Skeletal muscle cell (primary cell): ENCODE measurements at regions not wholly inside any gene's neighbourhood (a gene's known extent, or its start where the extent isn't known, plus 50 kb on each side); places are given as distances from the start of the nearest gene placed in this dataset.
"Not testable (repeated sequence)": the region's sequence is repeated elsewhere in the genome, so short reads cannot be mapped to it uniquely, and the experiment has no call there.

Source experiments
- DNase-seq: peaks from one replicate; pipeline ENCODE4 v3.0.0-alpha.2; 2010; ENCODE audit warnings: low read depth
- H3K4me3 ChIP-seq: 2 replicates; pipeline ENCODE4 v1.5.1; 2011; ENCODE audit warnings: low read depth, mild to moderate bottlenecking, control low read depth, low read length, moderate library complexity

DNA sequence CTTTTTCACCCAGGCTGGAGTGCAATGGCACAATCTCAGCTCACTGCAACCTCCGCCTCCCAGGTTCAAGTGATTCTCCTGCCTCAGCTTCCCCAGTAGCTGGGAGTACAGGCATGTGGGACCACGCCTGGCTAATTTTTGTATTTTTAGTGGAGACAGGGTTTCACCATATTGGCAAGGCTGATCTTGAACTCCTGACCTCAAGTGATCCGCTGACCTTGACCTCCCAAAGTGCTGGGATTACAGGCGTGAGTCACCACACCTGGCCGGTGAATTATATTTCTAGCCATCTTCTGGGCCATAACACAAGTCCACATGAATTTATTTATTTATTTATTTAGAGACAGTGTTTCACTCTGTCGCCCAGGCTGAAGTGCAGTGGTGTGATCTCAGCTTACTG is 105.0 kb upstream of the XPO1 start:
- not testable (repeated sequence) for DNase-seq, H3K4me3 ChIP-seq

DNA sequence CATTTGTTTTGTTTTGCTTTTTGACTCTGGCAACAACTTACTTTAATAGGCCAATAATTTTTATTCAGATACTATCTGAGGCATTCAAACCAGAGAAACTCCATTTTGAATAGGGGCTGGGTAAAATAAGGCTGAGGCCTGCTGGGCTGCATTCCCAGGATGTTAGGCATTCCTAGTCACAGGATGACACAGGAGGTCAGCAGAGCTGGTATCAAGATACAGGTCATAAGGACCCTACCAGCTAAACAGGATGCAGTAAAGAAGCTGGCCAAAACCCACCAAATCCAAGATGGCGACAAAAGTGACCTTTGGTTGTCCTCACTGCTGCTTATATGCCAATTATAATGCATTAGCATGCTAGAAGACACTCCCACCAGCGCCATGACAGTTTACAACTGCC is 102.2 kb upstream of the XPO1 start:
- H3K4me3 ChIP-seq = no peak overlapping the region
- no peak for DNase-seq

DNA sequence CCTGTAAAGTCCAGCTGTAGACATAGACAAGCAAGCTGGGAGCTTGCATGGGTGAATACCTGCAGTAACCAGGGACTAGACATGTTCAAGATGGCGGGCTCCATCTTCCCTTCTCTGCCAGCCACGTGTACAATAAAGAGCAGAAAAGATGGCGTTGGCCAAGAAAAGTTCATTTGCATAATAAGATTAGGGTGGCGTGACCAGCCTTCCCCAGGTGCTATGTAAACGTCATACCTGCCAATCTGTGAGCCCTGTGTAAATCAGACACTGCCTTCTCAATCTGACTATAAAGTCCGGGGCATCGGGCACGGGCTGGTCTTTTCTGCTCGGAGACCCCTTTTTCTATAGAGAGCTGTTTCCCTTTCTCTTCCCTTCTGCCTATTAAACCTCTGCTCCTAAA is 101.6 kb upstream of the XPO1 start:
- no peak for DNase-seq
- H3K4me3 ChIP-seq = no peak overlapping the region

DNA sequence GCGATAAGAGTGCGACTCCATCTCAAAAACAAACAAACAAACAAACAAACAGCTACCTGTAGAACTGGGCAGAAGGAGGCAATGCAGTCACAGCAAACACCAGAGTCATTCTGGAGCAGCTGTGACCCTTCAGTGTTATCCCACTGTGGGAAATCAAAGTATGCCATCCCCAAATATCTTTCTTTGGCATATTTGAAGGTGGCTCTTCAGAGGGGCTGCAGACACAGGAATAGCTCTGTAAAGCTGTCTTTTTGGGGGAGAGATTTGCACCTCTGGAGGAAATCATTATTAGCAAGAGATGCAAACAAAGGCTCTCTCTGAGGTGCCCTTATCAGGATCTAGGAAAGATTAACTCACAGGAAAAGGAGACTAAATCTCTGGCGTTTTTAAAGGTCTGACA is 98.5 kb upstream of the XPO1 start:
- no peak for DNase-seq
- no peak overlapping the region for H3K4me3 ChIP-seq

DNA sequence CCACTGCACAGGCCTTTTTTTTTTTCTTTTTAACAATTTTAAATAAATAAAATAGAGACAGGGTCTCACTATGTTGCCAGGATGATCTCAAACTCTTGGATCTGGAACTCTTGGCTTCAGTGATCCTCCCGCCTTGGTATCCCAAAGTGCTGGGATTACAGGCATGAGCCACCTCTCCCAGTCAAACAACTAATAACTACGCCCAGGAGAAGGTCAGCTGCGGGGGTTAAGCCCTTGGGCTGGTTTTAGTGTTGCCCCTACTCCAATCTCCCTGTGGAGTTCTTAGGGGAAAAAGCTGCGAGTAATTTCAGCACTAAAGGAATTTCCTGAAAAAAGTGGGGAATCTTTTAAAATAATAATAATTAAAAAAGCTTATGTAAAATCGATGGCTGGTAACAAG is 96.4 kb upstream of the XPO1 start:
- DNase-seq = no peak
- no peak overlapping the region for H3K4me3 ChIP-seq

DNA sequence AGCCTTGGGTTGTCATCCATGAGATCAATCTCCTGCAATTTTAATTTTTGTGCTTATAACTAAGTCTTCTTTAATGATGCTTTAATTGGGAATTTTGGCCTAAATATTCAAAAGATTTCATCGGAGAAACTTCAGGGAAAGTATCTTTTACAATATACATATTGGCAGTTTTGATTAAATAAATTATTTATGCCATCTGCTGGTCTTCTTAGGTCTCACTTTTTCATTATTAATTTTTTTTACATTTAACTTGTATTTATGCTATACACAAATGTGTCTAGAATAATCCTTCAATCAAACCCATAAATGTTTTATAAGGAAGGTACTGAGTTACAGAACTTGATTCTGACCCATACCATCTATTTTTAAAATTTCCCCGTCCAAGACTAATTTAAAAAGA is 95.1 kb upstream of the XPO1 start:
- no peak for DNase-seq
- H3K4me3 ChIP-seq = no peak overlapping the region

DNA sequence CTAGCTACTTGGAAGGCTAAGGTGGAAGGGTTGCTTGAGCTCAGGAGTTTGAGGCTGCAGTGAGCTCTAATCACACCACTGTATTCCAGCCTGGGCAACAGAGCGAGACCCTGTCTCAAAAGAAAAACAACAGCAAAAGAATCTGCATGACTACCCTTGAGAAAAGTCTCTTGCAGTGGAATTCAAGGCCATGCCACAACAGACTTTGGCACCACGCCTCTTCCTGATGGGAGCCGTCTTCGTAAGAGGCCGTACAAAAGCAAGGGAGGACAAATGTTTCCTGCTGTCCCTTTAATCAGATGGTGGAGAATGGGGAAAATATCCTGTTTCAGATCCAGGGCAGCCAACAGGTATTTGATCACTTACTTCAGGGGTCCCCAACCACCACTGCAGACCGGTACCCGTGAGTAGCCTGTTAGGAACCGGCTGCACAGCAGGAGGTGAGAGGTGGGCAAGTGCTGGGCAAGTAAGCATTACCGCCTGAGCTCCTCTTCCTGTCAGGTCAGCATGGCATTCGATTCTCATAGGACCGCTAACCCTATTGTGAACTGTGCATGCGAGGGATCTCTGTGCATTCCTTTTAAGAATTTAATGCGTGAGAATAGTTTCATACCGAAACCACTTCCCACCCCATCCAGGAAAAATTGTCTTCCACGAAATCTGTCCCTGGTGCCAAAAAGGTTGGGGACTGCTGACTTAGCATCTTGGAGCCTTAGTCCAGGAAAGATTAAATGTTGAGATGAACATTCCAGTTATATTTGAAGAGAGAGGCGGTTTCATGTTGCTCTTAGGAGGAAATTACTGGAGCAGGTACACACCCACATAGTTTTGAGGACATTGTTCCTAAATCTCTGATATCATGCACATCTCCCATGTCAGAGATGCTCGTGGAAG is 94.4 kb upstream of the XPO1 start:
- H3K4me3 ChIP-seq = no peak overlapping the region
- no peak for DNase-seq

DNA sequence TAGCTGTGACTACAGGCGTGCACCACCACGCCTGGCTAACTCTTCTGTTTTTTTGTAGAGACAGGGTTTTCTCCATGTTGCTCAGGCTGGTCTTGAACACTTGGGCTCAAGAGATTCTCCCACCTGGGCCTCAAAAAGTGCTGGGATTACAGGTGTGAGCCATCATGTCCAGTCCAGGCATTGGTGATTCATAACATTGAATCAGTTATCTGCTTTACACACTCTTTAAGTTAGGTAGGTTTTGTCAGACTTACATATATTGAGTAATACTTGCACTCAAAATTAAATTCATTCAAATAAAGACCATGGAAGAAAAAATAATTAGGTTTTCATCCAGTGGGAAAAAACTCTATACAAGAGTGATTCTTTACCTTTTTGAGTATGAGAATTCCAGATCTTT is 93.2 kb upstream of the XPO1 start:
- H3K4me3 ChIP-seq = no peak overlapping the region

DNA sequence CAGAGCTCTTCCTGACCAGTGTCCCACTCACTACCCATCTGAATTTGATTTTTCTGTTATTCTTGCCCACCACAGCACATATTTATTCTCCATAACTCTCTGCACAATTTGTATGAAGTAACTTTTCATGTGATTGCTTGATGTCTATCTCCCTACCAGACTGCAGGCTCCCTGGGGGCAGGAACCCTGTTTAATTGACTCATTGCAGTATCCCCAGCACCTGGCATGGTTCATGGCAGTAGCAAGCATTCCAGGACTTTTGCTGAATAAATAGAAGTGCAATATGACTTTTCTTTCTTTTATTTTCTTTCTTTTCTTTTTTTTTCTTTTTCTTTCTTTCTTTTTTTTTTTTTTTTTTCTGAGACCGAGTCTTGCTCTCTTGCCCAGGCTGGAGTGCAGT is 88.7 kb upstream of the XPO1 start:
- DNase-seq = no peak
- H3K4me3 ChIP-seq = no peak overlapping the region

More for the DNA sequence above, 93.2 kb upstream of the XPO1 start:
- DNase-seq = no peak

DNA sequence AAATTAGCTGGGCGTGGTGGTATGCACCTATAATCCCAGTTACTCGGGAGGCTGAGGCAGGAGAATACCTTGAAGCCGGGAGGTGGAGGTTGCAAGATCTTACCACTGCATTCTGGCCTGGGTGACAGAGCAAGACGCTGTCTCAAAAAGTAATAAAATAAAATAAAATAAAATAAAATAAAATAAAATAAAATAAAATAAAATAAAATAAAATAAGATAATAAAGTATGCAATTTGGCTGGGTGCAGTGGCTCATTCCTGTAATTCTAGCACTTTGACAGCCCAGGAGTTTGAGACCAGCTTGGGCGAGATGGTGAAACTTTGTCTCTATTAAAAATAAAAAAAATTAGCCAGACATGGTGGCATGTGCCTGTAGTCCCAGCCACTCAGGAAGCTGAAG is 85.6 kb upstream of the XPO1 start:
- no peak overlapping the region for H3K4me3 ChIP-seq
- DNase-seq = no peak

DNA sequence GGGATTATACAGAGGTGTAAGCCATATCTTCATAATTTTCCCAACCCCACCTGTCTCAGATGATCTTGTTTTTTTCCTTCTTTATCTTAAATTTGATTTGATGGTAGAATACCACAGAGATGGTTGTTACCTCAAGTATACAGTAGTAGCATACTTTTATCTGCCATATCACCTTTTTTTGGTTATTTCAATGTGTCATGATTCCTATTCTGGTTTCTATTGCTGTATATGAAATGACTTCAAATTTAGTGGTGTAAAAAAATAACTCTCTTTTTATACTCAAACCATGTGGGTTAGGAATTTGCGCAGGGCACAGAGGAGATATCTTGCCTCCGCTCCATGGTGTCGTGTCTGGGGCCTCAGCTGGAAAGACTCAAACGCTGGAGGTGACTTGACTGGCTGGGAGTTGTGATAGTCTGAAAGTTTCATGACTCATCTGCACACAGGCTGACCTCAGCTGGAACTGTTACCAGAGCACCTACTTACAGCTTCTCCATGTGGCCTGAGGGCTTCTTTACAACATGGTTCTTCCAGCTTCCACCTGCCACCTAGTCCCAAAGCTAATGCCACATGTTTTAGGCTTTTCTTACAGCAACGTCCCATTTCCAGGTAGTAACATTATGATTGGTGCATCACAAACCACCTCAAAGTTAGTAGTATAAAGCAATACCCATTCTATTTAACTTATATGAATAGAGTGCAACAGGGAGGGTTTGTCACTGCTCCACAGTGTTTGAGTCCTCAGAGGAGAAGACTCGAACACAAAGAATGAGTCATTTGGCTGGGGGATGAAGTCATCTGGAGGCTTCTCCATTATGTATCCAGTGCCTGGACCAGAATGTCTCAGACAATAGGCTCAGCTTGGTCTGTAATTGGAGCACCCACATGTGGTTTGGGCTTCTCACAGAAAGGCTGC is 82.3 kb upstream of the XPO1 start:
- H3K4me3 ChIP-seq = no peak overlapping the region
- peak; percentile 44 for DNase-seq

DNA sequence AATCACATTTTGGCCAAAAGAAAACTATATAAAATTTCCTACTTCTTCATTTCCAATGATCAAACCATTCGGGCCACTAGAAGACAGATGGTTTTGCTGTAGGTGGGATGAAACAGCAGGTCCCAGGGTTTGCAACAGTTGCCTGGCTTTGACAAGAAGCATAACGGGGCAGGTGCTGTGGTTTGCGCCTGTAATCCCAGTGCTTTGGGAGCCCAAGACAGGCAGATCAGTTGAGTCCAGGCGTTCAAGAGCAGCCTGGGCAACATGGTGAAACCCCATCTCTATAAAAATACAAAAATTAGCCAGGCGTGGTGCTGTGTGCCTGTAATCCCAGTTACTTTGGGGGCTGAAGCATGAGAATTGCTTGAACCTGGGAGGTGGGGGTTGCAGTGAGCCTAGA is 81.4 kb upstream of the XPO1 start:
- H3K4me3 ChIP-seq = no peak overlapping the region
- peak; percentile 3 for DNase-seq

DNA sequence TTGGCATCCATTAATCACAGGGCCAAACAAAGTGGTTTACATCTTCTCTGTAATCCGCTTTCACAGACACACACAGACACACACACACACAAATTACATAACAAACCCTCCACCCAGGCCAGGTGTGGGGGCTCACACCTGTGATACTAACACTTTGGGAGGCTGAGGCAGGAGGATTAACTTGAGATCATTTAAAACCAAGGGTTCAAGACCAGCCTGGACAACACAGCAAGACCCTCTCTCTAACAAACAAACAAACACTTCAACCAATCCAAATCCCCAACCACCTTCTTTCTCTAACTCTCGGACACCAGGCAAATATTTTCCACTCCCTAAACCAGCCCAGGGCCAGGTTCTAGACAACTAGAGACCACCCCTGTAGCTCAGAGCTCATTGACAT is 79.5 kb upstream of the XPO1 start:
- no peak for DNase-seq
- H3K4me3 ChIP-seq = no peak overlapping the region

DNA sequence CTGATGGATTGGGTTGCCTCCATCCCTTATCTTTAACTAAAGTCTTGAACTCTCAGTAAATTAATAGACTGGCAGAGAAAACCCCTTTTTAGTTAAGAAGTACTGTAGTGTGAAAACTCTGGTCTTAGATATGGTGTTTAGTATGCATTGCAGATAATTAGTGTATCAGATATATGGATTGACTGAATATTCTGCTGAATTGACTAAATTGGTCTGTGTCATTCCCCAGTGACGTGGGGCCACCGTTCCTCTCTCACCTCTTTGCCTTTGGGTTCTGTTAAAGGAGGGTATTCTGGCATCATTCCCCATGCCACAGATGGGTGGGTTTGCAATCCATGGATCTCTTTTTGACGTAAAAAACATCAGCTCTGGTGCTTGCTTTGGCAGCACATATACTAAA is 67.1 kb upstream of the XPO1 start:
- no peak overlapping the region for H3K4me3 ChIP-seq
- DNase-seq = no peak

DNA sequence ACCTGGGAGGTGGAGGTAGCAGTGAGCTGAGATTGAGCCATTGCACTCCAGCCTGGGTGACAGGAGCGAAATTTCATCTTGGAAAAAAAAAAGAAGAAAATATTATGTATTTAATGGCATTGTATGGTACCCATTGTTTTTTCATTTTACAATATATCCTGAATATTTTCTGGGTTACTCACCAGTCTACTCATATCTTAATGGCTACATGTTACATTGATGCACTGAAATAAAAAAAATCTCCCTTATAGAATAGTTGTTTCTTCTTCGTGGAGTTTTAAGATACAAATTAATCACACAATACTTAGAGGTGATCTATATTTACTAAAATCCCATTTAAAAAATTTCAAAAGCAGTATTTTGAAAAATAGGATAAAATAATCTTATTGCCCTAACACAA is 66.3 kb upstream of the XPO1 start:
- no peak for DNase-seq
- H3K4me3 ChIP-seq = no peak overlapping the region

DNA sequence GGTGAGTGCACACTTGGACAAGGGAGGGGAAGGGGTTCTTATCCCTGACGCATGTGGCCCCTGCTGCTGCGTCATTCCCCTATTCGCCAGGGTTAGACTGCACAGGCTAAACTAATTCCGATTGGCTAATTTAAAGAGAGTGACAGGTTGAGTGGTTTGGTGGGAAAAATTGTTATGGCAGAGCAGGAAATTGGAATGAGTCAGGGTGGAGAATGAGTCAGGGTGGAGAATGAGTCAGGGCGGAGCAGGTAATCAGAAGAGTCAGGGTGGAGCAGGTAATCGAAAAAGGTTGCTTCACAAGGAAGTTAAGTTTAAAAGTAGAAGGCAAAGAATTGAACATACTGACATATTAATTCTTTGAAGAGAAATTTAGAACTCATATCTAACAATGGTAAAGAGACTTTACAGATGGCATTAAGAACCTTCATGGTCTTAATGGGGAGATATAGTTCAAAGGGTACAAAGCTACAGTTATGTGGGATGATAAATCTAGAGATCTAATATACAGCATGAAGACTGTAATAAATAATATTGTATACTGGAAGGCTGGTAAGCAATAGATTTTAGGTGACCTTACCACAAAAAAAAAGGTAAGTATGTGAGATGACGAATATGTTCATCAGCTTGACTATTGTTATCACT is 60.5 kb upstream of the XPO1 start:
- H3K4me3 ChIP-seq, DNase-seq: not testable (repeated sequence)

DNA sequence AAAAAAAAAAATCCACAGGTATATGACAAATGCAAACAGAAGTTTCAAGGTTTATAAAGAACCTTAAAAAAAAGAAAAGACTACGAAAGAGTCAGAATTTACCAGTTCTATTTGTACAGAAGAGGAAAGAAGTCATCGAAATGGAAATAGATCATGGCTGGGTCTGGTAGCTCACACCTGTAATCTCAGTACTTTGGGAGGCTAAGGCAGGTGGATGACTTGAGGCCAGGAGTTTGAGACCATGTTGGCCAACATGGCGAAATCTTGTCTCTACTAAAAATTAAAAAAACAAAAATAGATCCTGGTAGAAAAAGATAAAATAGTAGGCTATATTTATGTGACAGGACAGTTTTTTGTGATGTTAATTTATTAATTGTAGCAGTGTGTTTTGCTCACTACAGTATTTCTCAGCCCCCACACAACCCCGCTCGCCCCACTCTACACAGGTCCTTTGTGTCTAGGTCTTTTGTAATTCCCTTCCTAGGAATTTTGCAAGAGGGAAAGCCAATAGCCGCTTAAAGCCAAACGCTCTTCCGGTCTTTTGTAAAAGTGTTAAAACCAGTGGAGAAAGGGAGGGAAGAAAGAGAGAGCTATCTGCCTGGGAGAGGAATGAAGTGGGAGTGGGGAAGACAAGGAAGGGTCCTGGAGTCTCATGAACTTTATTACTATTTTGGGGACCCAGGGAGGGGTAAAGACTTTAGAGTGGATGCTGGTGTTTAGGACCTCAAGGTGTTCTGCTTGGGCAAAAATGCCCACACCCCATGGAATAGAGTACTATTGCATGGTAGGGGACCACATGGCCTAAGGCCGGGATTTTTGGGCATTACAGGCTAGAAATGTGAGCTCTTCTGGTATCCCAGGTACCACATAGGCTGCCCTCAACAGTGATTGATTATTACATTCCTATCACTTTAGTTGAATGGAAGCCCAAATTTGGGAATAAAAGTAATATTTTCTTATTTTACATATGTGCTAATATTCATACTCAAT is 59.4 kb upstream of the XPO1 start:
- DNase-seq = no peak
- no peak overlapping the region for H3K4me3 ChIP-seq

DNA sequence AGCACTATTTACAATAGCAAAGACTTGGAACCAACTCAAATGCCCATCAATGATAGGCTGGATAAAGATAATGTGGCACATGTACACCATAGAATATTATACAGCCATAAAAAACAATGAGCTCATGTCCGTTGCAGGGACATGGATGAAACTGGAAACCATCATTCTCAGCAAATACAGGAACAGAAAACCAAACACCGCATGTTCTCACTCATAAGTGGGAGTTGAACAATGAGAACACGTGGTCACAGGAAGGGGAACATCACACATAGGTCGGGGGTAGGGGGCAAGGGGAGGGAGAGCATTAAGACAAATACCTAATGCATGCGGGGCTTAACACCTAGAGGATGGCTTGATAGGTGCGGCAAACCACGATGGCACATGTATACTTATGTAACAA is 56.0 kb upstream of the XPO1 start:
- not testable (repeated sequence) for H3K4me3 ChIP-seq, DNase-seq

DNA sequence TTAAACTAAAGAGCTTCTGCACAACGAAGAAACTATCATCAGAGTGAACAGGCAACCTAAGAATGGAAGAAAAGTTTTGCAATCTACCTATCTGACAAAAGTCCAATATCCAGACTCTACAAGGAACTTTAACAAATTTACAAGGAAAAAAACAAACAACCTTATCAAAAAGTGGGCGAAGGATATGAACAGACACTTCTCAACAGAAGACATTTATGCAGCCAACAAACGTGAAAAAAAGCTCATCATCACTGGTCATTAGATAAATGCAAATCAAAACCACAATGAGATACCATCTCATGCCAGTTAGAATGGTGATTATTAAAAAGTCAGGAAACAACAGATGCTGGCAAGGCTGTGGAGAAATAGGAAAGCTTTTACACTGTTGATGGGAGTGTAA is 55.5 kb upstream of the XPO1 start:
- DNase-seq, H3K4me3 ChIP-seq: not testable (repeated sequence)
